IPS-18c (cell line): ENCODE measurements at regions not wholly inside any gene's neighbourhood (a gene's known extent, or its start where the extent isn't known, plus 50 kb on each side); places are given as distances from the start of the nearest gene placed in this dataset.
"Not testable (repeated sequence)": the region's sequence is repeated elsewhere in the genome, so short reads cannot be mapped to it uniquely, and the experiment has no call there.

ENCODE experiments used
- H3K4me3 ChIP-seq: 2 replicates; pipeline ENCODE4 v1.7.0; 2013; ENCODE audit warnings: low read depth, mild to moderate bottlenecking, low read length, moderate library complexity; ENCODE audit not compliant: insufficient read depth
- H3K9me3 ChIP-seq: one replicate; pipeline ENCODE4 v1.6.1; 2013; ENCODE audit warnings: mild to moderate bottlenecking, low read length, moderate library complexity; ENCODE audit not compliant: control insufficient read depth, insufficient read depth

DNA sequence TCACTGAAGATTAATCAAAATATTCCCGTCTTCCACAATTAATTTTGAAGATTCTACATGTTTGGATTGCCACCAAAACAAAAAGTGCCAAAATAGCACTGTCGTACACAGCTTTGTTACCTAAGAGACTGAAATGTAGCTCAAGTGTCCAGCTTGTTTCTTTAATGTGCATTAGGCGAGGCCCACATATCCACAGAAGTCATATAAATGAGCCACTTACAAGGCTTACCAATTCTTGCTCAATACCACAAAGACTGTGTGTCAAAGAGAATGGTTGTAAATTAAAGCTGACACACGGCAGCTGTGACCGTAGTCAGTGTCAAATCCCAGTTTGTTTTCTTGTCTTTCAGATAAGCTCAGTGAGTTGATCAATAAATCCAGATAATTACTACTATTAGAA, 639.4 kb upstream of the TBL1XR1 start:
- no peaks in the 10 kb centered on the region for H3K9me3 ChIP-seq
- H3K4me3 ChIP-seq, result no peak overlapping the region

DNA sequence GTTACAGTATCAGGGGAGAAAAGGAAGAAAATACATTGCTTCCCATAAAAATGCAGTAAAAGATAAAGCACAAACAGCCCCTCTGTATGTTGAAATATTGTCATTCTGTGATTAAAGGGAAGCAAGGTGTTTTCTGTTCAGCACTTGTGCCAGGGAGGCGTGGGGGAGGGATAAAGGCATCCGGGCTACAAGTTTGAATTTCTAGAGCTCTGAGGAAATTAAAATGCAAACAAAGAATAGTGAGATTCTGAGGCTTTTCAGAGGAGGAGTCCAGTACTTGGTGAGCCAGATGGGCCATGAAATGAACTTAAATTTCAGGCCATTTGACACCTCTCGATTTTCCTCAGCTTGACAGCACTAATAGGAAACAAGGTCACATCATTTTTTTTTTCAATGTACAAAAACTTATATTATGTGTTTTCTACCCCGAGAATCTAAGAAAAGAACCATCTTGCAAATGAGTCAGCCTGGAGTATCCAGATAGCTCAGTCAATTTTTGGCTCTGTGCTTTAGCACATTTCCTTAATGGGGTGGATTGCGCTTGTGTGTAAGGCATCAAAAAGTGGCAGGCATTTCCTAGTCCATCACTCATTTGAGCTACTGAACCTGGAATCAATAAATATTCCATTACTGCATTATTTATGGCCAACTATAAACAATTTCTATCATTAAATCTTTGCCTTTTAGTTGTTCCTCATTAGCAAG, 640.8 kb upstream of the TBL1XR1 start:
- Histone ChIP-seq H3K9me3 (no peaks in the 10 kb centered on the region), H3K4me3 (no peak overlapping the region)

- H3K4me3 ChIP-seq, result no peak overlapping the region
- H3K9me3 ChIP-seq, result no peaks in the 10 kb centered on the region
Observed at GRCh38 chr3:177838766-177839350, 641.6 kb upstream of the TBL1XR1 start.

DNA sequence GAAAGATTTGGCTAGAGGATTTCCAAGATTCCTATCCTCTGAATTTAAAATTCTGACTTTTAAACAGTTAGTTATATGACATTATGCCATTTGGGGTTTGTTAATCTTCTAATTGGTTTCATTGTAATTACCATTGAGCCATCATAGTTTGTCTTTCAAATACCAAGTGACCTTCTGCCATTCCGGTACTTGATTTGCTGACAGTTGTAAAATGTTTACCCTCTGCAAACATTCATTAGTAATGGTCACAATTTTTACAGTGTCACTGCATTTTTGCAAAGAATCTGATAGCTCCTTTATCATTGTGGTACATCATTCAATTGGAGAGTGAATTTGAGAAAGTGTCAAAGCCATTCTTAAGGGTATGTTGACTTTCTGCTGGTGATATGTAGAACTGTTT, 645.0 kb upstream of the TBL1XR1 start:
- H3K4me3 ChIP-seq, result no peak overlapping the region
- no peaks in the 10 kb centered on the region for H3K9me3 ChIP-seq

DNA sequence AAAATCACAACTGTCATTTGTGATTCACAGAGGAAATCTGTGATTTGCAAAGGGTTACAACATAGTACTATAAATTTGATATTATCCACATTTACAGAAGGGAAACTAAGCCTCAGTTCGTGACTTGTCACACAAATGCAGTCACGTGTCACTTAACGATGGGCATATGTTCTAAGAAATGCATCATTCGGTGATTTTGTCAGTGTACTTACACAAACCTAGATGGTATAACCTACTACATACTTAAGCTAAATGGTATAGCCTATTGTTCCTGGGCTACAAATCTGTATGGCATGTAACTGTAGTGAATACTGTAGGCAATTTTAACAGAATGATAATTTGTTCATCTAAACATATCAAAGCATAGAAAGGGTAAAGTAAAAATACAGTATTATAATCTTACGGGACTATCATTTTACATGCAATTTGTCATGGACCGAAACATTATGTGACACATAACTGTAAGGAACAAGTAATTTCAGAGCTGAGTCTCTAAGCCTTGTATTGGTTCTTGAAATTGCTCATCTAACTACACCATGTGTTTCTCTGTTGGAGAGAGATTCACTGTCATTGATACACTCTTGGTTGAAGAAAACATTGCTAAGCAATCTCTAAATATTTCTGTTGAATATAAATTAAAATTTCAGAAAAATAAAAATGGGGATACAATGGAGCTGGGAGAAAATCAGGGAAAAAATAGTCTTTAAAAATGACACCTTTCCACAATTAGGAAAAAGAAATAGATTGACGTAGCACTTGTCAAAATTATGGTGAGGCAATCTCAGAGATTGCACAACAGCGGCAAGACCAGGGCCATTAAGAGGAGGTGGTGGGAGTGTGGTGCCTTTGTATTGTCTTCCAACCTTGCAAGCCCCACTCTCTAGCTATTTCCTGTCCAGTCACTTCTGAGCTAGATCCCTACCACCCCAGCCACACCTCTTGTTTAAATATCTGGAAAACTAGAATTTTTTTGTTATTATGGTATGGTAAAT, 645.8 kb upstream of the TBL1XR1 start:
- Histone ChIP-seq H3K4me3 (no peak overlapping the region), H3K9me3 (no peaks in the 10 kb centered on the region)

DNA sequence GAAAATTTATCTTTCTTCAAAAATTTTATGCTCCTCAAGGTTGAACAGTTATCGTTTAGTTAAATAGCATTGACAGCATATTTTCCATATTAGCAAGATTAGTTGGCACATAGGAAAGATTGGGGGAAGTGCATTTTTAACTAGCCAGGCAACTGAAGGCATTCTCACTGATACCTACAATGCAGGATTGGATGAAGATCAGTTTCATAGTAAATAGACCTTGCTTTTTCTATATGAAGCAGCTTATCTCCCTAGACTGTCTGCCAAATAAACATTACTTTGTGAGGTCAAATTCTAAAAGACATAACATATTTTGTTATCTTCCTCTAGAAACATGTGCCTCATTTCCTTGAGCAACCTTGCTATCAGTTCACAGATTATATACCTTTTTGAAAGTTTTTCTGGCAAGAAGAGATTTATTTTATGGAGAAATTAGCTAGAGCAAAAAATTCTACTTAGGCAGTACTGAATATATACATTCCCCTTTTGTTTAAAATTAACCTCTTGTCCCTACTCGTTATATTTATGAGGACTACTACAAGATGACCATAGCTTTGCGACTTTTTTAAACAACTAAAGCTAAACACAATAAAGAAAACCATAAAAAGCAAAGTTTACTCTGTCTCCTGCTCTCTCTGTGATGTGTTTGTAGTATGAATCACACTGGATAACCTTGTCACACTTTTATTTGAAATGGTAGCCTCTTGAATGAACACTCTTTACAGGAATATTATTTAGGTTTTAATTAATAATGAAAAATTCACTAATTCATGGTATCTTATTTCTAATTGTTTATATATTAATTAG, 654.9 kb upstream of the TBL1XR1 start:
- H3K4me3 ChIP-seq, result no peak overlapping the region
- no peaks in the 10 kb centered on the region for H3K9me3 ChIP-seq

- Histone ChIP-seq H3K4me3 (no peak overlapping the region), H3K9me3 (no peaks in the 10 kb centered on the region)
Observed at GRCh38 chr3:177855021-177855420, 657.7 kb upstream of the TBL1XR1 start.

DNA sequence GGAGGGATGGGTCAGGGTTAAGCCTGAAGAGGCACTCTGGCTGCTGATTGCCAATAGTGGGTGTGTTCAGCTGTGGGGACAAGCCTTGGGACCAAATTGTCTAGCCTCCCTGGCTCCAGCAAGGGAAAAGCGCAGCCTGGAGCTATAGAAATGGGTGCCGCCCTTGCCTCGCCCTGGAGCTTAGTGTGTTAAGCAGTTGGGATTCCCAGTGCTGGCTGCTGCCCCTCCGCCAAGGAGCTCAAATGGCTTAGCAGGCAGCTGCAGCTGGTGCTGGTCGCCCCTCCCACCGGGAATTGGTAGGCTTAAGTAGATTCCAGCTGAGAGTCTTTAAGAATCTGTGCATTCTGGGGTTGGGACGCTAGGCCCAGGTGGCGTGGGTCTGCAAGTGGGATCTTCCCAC, 662.9 kb upstream of the TBL1XR1 start:
- H3K4me3 ChIP-seq, result no peak overlapping the region
- H3K9me3 ChIP-seq, result no peaks in the 10 kb centered on the region

GRCh38 chr3:177862962-177863491, 665.7 kb upstream of the TBL1XR1 start:
- H3K9me3 ChIP-seq, result peaks cover 3% of the 10 kb centered on the region
- H3K4me3 ChIP-seq, result no peak overlapping the region

- not testable (repeated sequence) for H3K4me3 ChIP-seq, H3K9me3 ChIP-seq
Observed at GRCh38 chr3:177871267-177871666, 665.0 kb upstream of the KCNMB2 start.

- H3K4me3 ChIP-seq, result no peak overlapping the region
- no peaks in the 10 kb centered on the region for H3K9me3 ChIP-seq
Observed at GRCh38 chr3:177878192-177878591, 658.0 kb upstream of the KCNMB2 start.

DNA sequence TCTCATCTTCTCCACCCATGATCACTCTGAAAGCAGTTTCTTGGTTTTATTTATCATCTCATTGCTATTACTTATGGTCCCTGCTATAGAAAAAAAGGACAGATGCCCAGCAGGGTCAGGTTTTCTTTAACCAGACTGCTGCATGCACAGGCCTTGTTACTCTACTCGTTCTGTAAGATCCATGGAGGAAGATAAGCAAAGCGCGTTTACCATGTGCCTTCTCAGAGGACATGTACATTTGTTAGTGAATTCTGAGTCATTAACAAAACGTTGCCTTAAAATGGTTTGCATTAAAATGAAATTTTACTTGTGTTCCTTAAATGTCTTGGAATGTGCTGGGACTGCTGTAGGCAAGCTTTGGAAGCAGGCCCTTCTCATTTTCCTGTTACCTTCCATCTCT, 657.3 kb upstream of the KCNMB2 start:
- H3K9me3 ChIP-seq, result no peaks in the 10 kb centered on the region

DNA sequence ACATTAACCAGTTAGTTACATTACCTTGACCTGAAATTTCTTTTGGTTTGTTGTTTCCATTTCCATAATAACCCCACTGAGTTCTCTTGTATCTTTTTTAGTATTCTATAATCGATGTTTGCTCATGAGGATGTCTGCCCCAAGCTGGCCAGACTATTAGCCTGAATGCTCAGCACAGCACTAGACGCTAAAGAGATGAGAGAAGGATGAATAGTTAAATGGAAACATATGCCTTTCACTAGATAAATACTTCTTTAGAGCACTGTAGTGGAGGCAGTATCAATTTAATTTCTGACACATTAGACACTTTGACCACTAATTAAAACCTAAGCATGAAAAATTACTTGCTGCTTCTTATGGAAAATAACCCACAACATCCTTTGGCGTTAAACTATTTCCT, 654.9 kb upstream of the KCNMB2 start:
- Histone ChIP-seq H3K9me3 (no peaks in the 10 kb centered on the region), H3K4me3 (no peak overlapping the region)

More for the DNA sequence above, 657.3 kb upstream of the KCNMB2 start:
- H3K4me3 ChIP-seq, result no peak overlapping the region

GRCh38 chr3:177882124-177882648, 654.0 kb upstream of the KCNMB2 start:
- Histone ChIP-seq H3K4me3 (no peak overlapping the region), H3K9me3 (no peaks in the 10 kb centered on the region)

DNA sequence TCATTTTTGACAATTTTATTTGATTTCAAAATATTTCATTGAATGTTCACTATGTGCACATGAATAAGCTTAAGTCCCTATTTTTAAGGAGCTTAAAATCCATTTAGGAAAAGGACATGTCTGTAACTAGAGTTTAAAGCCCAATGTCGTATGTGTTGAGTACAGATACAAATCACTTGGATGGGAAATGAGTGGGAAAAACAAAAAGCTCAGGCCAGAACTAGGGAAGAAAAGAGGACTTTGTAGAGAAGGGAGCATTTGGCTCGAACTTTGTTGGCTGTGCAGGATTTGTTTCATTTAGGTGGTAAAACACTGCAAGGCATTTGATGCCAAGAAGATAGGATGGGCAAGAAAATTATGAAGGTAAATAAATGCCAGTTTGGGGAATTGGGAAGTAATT, 653.1 kb upstream of the KCNMB2 start:
- no peak overlapping the region for H3K4me3 ChIP-seq
- H3K9me3 ChIP-seq, result no peaks in the 10 kb centered on the region

GRCh38 chr3:177883957-177884356, 652.3 kb upstream of the KCNMB2 start:
- Histone ChIP-seq H3K9me3 (no peaks in the 10 kb centered on the region), H3K4me3 (no peak overlapping the region)

- H3K4me3 ChIP-seq, result no peak overlapping the region
- no peaks in the 10 kb centered on the region for H3K9me3 ChIP-seq
Observed at GRCh38 chr3:177885063-177885462, 651.2 kb upstream of the KCNMB2 start.
